ENCODE measurements at regions not wholly inside any gene's neighbourhood (a gene's known extent, or its start where the extent isn't known, plus 50 kb on each side); places are given as distances from the start of the nearest gene placed in this dataset.

DNA sequence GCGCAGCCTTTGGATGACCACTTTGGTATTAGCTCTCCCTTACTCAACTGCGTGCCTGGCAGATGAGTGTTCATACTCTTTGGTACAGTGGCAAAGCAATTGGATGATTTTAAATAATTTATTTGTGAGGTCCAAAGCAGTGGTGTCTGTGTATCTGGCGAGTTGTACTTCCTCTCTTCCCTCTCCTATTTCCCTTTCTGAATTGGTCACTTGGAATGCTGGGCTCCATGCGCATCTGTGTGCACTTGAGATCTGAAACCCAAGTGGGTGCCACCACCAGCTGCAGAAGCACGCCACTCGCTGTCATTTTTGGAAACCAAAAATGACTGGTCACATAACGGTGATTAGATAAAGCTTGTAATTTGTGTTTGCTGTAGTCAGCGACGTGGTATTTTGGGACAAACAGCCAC, 386.0 kb upstream of the KLF4 start:
- TF ChIP-seq, protein P1, sequence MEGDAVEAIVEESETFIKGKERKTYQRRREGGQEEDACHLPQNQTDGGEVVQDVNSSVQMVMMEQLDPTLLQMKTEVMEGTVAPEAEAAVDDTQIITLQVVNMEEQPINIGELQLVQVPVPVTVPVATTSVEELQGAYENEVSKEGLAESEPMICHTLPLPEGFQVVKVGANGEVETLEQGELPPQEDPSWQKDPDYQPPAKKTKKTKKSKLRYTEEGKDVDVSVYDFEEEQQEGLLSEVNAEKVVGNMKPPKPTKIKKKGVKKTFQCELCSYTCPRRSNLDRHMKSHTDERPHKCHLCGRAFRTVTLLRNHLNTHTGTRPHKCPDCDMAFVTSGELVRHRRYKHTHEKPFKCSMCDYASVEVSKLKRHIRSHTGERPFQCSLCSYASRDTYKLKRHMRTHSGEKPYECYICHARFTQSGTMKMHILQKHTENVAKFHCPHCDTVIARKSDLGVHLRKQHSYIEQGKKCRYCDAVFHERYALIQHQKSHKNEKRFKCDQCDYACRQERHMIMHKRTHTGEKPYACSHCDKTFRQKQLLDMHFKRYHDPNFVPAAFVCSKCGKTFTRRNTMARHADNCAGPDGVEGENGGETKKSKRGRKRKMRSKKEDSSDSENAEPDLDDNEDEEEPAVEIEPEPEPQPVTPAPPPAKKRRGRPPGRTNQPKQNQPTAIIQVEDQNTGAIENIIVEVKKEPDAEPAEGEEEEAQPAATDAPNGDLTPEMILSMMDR (IDR thresholded peaks at IDR 0.05; ENCODE audit: low read depth, low read length, missing input control), result no peak
- TF ChIP-seq, protein P2, sequence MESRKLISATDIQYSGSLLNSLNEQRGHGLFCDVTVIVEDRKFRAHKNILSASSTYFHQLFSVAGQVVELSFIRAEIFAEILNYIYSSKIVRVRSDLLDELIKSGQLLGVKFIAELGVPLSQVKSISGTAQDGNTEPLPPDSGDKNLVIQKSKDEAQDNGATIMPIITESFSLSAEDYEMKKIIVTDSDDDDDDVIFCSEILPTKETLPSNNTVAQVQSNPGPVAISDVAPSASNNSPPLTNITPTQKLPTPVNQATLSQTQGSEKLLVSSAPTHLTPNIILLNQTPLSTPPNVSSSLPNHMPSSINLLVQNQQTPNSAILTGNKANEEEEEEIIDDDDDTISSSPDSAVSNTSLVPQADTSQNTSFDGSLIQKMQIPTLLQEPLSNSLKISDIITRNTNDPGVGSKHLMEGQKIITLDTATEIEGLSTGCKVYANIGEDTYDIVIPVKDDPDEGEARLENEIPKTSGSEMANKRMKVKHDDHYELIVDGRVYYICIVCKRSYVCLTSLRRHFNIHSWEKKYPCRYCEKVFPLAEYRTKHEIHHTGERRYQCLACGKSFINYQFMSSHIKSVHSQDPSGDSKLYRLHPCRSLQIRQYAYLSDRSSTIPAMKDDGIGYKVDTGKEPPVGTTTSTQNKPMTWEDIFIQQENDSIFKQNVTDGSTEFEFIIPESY (IDR thresholded peaks at IDR 0.05), result no peak
- TF ChIP-seq TAF1 (conservative IDR thresholded peaks at IDR 0.05) (no peak), SP1 (IDR thresholded peaks at IDR 0.05) (no peak), GABPA (IDR thresholded peaks at IDR 0.05 in 1 of 2, conservative IDR thresholded peaks at IDR 0.05 in 1 of 2) (no peak), YY1 (IDR thresholded peaks at IDR 0.05) (no peak)
- TF ChIP-seq, protein P3, sequence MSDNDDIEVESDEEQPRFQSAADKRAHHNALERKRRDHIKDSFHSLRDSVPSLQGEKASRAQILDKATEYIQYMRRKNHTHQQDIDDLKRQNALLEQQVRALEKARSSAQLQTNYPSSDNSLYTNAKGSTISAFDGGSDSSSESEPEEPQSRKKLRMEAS (IDR thresholded peaks at IDR 0.05), result no peak
- TF ChIP-seq, protein P4, sequence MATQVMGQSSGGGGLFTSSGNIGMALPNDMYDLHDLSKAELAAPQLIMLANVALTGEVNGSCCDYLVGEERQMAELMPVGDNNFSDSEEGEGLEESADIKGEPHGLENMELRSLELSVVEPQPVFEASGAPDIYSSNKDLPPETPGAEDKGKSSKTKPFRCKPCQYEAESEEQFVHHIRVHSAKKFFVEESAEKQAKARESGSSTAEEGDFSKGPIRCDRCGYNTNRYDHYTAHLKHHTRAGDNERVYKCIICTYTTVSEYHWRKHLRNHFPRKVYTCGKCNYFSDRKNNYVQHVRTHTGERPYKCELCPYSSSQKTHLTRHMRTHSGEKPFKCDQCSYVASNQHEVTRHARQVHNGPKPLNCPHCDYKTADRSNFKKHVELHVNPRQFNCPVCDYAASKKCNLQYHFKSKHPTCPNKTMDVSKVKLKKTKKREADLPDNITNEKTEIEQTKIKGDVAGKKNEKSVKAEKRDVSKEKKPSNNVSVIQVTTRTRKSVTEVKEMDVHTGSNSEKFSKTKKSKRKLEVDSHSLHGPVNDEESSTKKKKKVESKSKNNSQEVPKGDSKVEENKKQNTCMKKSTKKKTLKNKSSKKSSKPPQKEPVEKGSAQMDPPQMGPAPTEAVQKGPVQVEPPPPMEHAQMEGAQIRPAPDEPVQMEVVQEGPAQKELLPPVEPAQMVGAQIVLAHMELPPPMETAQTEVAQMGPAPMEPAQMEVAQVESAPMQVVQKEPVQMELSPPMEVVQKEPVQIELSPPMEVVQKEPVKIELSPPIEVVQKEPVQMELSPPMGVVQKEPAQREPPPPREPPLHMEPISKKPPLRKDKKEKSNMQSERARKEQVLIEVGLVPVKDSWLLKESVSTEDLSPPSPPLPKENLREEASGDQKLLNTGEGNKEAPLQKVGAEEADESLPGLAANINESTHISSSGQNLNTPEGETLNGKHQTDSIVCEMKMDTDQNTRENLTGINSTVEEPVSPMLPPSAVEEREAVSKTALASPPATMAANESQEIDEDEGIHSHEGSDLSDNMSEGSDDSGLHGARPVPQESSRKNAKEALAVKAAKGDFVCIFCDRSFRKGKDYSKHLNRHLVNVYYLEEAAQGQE (IDR thresholded peaks at IDR 0.05), result no peak
